Right kidney (tissue), 1 donor: ENCODE measurements at regions not wholly inside any gene's neighbourhood (a gene's known extent, or its start where the extent isn't known, plus 50 kb on each side); places are given as distances from the start of the nearest gene placed in this dataset.
A peak's percentile ranks its signal among the peaks of the same experiment; 100 is the strongest.
"Not testable (repeated sequence)": the region's sequence is repeated elsewhere in the genome, so short reads cannot be mapped to it uniquely, and the experiment has no call there.

Experiments used
- DNase-seq: peaks from one replicate; pipeline ENCODE4 v3.0.0-alpha.2; 2016

DNA sequence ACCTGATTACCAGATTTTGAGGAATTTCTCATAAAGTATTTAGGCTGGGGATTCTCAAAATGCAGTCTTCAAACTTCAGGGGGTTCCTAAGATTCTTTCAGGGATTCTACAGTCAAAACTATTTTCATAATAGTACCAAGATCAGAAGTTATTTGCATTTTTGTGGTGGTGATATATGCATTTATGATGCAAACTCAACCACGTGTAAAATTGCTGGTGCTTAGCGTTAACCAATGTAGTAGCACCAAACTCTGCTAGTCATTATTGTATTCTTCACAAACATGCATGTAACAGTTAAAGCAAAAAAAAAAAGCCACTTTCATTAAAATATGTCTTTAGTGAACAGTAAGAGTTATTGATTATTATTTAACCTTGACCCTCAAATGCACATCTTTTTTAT, 274.9 kb upstream of the DNAJC19 start:
- DNase-seq, result no peak

DNA sequence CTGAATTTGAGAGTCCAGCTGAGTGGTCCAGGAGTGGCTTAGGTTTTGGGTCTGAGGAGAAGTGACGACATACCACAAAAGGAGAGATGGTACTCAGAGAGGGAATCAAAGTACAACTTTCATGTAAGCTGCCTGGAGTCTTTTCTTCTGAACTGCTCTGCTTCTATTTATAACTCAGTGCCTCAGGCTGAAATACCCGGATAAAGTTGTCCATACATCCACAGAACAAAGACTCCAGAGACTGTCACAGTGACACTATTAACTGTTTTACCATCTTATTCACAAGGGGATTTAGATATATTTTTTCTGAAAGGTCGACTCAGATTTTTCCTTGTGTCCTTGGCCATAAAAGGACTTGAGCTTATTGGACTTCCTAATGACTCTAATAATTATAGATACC, 264.3 kb upstream of the DNAJC19 start:
- no peak for DNase-seq

DNA sequence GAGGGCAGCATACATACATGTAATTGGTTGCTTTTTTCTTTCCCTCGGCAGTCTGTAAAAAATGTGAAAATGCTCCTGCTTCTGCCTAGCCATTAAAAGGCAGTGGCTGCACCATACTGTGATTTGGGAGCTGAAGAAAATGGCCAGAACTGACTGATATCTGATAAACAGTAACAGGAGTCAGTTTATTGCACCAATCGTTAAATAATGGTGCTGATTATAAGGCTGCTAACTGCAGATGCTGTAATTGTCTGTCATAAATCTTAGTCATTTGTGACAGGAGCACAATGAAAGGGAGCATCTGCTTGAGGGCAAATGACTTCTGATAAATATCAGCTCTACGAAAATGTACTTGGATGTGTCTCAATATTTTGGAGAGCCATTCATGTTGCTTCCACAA, 263.1 kb upstream of the DNAJC19 start:
- DNase-seq, result no peak

DNA sequence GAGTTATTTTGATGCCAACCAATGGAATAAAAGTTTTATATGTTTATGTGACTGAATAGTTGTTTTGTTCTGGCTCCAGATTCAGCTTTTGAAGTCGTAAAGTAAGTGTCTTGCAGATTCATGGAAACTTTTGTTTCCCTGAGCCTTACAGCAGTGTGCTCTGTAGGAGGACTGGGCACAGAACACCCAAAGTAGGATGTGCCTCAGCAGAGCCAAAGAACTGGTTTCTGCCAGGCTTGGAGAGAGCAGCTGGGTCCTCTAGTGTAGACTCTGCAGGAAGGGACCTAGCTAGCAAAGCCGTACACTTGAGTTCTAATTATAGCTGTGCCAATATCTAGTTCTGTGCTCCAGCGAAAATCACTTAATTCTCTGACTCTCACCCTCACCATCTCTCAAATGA, 261.2 kb upstream of the DNAJC19 start:
- DNase-seq, result no peak

DNA sequence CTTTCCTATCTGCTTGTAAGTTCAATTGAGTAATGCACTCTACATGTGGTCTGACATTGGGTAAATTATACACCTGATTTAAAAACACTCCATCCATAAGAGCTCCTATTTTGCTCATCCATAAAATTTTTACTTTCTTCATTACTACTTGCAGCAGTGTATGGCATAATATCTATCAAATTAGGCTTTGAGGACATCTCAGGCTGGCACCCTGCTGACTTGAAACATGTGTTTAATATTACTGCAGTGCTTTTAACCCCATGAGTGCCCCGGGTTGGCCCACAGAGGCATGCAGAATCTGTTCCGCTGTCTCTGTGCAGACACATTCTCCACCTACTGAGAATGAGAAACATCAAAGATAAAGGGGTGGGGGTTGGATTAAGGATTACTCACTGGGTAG, 249.9 kb upstream of the DNAJC19 start:
- DNase-seq, result no peak

DNA sequence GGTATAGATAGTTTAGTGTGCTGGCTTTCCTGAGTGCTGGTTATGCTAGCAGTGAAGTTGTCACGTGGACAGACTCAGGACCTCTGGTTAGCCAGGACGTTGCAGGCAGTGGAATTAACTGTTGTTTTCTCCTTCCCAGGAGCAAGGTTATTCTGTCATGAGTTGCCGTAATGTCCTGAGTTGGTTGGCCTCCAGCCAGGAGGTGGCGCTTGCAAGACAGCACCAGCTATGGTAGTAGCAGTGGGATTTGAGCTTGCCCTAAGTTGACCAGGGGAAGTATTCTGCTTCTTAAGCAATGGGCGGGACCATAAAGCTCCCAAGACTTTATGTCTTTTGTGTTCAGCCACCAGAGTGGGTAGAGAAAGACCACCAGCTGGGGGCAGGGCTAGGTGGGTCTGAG, 240.7 kb upstream of the DNAJC19 start:
- DNase-seq, result no peak

DNA sequence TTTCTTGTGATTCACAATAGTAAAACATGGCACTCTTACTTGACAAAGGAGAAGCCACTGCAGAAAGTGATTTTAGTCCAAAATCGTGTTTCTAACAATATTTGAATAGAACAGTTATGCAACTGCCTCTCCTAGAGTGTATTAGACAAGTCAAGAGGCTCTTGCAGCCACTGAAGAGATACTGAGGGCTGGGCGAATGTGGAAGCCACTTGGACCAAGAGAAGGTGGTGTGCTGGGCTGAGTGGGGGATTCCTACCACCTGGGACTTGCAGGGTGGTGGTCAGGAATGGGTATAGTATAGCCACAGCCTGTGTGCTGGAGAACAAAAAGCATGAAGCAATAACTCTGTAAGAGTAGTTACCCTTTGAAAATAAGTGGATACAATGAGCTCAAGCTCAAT, 223.8 kb upstream of the DNAJC19 start:
- no peak for DNase-seq

DNA sequence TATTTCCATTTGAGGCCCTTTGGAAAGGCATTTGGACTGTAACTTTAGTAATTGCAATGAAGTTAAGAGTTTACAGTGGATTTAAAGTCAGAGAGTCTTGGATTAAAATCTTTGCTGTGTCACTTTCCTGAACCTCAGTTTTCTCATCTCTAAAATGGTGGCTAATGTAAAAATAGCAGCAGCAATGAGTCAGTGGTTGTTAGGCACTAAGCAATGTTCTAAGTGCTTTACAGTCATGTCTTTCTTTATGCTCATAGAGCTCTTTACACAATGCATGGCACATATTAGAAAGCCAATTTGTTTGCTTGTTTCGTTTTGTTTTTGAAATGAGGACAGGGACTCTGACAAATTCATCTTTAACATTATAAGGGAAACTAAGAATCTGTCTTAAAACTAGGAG, 222.7 kb upstream of the DNAJC19 start:
- DNase-seq, result no peak

DNA sequence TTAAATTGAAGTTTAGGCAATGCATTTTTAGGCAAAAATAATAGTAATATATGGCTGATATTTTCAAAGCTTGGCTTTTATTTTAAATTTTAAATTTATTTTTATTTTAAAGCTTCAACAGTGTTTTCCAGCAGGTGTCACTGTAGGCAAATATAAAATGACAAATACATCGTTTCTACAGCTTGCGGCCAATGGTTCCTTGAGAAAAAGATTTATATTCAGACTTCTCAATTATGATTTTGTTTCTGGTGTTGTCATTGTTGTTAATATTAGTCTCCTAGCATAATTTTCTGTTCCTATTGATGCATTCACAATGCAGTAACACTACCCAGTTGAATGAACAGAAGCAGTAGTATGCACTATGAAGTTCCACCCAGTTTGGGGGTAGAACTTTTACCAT, 220.7 kb upstream of the DNAJC19 start:
- no peak for DNase-seq

DNA sequence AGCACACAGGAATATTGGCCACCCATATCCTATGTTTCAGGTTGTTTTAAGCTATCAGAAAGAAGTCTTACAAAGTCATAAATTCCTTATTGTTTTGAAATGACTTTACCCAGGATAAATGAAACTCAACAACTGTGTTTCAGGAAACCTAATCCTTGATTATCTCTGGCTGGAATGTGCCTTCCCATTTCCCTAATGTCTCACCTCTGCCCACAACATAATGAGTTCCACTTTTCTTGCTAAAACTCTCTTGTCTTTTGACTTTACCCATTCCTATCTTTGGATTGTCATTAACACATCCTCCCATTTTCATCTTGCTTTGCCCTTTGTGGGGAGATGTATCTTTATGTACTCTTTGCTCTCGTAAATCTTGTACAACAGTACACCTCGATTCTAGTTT, 200.0 kb upstream of the DNAJC19 start:
- no peak for DNase-seq

DNA sequence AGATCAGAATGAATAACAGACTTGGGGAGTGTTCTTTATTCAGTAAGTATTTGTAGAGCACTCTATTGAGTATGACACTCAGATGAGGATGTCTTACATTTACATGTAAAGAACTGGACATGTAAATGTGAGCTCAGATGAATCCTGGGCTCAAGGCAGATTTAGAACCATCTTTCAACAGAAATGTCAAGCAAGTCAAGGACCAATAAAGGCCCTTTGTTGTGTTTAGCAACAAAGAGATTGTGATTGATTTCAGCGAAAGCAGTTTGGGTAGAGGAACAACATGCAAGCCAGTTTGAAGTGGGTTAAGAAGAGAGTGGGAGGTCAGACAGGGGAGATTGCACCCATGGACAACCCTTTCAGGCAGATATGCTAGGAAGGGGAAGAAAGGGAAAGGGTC, 194.2 kb upstream of the DNAJC19 start:
- DNase-seq, result no peak

DNA sequence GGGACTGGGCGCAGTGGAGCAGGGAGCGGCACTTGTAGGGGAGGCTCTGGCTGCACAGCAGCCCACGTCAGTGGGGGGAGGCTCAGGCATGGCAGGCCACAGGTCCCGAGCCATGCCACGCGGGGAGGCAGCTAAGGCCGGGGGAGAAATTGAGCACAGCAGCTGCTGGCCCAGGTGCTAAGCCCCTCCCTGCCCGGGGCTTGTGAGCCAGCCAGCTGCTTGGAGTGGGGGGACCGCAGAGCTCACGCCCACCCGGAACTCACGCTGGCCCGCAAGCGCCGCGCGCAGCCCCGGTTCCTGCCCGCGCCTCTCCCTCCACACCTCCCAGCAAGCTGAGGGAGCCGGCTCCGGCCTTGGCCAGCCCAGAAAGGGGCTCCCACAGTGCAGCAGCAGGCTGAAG, 193.5 kb upstream of the DNAJC19 start:
- DNase-seq, result not testable (repeated sequence)

DNA sequence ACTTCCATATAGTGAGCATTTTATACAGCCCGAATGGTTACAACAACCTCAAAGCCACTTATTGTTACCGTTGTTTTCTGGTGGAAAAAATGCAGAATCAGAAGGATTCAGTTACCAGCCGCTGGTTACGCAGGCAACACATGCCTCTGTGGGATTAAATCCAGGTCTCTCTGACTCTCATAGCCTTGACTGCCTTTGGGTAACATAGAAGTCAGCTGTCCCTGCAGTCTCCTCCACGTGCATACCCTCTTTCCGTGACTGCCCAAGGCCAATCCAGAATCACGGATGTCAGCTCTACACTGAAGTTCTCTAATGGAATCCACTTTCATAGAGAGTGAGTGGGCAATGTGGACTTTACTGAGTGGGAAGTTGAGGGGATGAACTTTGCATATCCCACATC, 189.5 kb upstream of the DNAJC19 start:
- DNase-seq, result no peak

DNA sequence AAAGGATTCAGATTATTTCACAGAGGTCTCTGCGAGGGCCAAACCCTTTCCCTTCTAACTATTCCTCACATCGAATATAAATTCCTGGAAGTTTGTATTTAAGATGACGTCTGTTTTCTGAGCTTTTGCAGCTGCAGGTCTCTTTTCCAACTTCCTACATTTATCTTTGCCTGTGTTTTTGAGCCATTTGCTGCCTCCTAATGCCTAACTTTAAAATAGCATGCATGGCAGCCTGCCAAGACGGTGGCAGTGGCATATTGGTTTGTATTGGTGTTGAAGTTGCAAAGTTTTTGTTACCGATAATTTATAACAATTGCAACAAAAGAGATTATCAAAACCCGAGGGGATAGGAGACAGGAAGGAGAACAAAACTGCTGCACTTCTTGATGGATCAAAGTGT, 187.1 kb upstream of the DNAJC19 start:
- DNase-seq, result peak; percentile 44

DNA sequence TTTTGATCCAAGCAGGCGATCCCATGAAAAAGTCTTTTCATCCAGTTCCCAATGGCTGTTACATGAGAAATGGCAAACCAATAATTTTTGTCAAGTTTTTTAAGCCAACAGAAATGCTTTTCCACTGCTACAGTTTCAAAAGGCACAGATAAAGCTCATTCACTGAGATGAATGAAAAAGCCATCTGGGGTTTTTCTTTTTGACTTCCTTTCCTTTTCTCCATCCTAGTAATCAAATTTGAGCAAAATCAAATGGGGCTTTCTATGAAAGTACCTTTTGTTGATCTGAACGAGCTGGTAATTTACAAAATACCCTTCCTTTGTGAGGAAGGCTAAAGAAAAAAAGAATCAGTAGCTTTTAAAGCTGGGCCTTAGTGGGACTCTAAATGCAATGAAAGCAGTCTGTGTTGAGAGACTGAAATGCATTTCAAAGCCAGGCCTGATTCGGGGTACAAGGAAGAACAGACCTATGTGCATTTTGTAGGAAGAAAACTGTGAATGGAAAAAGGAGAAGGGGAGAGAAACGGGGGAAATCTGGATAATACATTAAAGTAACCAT, 185.2 kb upstream of the DNAJC19 start:
- no peak for DNase-seq

DNA sequence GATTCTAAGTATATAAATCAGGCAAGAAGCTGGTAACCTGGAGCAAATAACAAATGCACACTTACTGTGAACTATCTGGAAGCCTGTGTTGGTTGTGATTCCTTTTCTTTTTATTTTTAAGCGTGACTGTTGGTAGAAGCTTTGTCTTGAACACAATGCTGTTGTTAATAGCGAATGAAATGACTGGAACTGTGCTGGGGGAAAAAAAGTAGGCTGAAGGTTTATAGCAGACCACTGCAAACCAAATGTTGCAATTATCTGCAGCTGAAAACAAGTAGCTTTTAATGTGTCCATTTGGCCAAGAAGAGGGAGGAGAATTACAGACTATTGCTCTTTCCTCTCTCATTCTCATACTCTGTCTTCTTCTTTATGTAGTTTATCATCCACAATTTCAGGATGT, 184.5 kb upstream of the DNAJC19 start:
- no peak for DNase-seq

DNA sequence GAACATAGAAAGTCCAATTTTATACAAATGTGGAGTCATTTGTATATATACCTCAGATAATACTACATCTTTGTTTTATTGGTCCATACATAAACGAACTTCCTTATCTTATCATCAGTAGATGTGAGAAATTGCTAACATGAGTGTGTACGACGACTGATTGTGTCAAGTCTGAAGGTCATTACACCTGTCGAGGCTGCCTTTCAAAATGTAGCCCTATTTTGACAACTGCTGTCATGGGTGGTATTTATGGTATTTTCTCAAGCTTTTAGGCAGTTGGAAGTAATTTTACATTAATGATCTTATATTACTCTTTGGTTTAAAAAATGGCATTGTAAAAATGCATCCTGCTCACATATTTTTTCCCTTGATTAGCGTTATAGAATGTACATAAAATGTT, 183.7 kb upstream of the DNAJC19 start:
- DNase-seq, result no peak

DNA sequence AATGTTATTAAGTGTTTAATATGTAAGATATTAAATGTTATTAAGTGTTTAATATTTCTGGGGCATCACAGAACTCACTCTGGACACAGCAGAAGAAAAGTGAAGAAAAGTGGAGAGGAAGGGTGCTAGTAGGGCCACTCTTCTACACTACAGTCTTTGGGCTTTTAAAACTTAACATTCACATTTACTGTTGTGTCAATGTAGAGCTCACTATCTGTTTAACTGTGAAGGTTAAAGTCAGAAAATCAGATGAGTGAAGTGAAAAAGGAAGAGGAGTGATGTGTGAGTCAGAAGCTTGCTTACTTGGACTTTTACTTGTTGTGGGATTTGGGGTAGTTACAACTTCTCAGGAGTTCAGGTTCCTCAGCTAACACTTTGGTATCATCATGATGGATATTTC, 145.3 kb upstream of the DNAJC19 start:
- no peak for DNase-seq

DNA sequence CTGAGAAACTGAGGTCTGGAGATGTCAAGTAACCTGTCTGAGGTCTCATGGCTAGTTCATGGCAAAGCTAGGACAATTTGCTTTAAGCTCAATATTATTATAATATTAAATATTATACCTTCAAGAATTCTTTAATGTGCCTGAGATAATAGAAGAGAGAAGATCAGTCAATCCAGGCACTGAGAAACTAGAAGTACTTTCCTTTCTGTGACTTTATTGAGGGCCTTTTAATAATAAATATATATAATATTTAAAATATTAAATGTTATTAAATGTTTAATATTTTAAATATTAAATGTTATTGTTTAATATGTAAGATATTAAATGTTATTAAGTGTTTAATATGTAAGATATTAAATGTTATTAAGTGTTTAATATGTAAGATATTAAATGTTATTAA, 144.3 kb upstream of the DNAJC19 start:
- DNase-seq, result no peak

DNA sequence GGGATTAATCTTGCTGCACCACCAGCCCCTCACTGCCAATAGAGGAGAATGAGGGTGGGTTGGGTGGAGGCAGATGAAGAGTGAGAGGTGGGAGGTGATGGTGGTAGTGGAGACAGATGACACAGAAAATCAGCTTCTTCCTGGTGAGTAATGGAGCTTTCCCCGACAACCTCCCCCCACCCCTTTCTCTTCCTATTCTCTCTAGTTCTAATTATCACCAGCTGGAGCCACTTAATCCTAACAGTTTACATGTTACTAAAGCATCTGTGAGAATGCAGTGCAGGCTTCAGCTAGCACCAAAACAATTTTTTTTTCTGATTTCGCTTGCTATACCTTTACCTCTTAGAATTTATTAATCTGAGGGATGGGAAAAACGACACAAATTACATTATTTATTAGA, 116.1 kb upstream of the DNAJC19 start:
- no peak for DNase-seq

DNA sequence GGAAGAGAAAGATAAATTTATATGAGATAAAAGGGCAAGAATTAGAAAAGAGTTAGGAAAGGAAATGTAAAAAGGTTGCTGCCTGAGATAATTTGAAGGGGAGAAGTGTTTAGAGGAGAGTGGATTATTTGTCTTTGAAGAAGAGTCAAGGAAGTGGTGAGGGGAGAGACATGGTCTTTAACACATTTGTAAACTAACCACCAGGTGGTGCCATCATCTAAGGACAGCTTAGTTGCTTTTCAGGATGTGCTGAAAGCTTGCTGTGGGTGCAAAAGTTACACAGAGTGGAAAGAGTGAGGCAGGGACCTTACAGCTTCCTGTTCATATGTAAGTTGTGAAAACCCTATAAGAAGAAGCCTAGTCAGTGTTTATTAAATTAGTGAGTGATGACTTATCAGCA, 114.1 kb upstream of the DNAJC19 start:
- no peak for DNase-seq

DNA sequence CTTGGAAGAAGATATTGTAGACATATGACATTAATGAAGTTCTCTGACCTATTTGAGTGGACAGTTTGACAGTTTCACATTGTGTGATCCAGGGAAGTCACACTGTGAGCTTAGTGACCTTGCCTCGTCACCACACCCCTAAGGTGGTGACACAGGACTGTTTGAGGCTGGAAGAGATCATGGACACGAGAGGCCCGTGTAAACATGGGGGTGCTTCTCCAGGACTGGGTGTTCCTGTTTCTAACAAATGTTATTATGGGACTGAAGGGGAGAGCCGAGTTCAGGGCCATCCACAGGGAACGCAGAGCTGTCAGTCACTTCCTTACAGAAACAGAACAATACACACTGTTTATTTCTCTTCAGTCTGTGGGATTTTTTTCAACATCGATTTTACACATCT, 96.5 kb upstream of the DNAJC19 start:
- no peak for DNase-seq

DNA sequence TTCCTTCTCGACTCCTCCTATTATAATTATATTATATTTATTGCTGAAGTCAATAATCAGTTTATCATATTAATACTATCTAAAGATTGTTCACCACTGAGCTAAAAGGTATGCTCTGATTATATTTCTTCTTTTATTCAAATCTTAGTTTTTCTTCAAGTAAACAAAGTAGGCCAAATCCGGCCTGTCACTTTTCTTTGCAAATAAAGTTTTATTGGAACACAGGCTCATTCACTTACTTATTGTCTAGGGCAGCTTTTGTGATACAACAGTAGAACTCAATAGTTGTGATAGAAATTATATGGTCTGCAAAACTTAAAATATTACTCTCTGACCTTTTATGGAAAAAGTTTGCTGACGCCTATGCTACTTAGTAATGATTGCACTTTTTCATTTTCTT, 92.4 kb upstream of the DNAJC19 start:
- no peak for DNase-seq

DNA sequence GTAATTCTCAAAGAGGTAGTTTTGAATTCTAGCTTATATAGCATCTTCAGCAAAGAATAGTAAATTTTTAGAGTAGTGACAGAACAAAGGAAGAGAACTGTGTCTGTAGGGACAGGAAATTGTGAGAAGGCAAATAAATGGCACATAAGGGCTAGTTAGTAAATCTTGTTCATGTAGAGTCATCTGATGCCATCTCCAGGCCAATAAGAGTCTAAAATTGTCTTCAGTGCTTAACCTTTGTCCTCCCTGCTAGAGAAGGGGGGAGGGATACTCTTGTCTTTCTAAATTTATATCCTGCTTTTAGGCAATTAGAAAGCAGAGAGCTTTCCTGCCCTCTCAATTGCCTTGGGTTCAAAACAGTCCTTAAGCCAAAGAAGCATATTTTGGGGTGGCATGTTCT, 87.0 kb upstream of the DNAJC19 start:
- DNase-seq, result no peak

DNA sequence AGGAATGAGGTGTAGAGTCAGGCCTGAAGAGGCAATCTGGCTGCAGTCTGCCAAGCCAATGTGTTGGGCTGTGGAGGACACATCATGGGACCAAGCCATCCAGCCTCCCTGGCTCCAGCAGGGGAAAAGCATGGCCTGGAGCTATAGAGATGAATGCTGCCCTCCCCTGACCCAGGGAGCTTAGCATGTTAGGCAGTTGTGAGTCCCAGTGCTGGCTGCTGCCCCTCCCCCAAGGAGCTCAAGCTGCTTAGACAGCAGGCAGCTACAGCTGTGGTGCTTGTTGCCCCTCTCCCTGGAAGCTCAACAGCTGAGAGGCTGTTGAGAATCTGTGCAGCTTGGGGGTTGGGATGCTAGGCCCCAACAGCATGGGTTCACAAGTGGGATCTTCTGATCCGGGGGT, 85.6 kb upstream of the DNAJC19 start:
- no peak for DNase-seq
